Spleen (tissue), 11 donors: ENCODE measurements at regions not wholly inside any gene's neighbourhood (a gene's known extent, or its start where the extent isn't known, plus 50 kb on each side); places are given as distances from the start of the nearest gene placed in this dataset.

ENCODE experiments used
- DNase-seq: peaks from one replicate; pipeline ENCODE4 v3.0.0-alpha.2; 2020
- H3K27ac ChIP-seq, 8 donors: fragments of 200-600 bp; sonication (generic) in 7 of 8; 1 replicate in 4 of 8; 2 replicates in 4 of 8; pipeline versions ENCODE4 v1.5.0 to v1.8.0; 2016 to 2021; ENCODE audit warnings: inconsistent platforms in 4 of 8, mild to moderate bottlenecking in 4 of 8, moderate library complexity in 1 of 8
- H3K27me3 ChIP-seq, 7 donors: fragments of 200-600 bp; sonication (generic) in 6 of 7; replicated peaks in 1 of 7; 1 replicate in 4 of 7; 2 replicates in 3 of 7; pipeline versions ENCODE4 v1.5.0 to v1.8.0; 2016 to 2021; ENCODE audit warnings: inconsistent platforms in 3 of 7, mild to moderate bottlenecking in 1 of 7
- H3K36me3 ChIP-seq, 6 donors: fragments of 200-600 bp; sonication (generic) in 5 of 6; 1 replicate in 4 of 6; 2 replicates in 2 of 6; pipeline versions ENCODE4 v1.5.0 to v1.8.0; 2016 to 2021; ENCODE audit warnings: inconsistent platforms in 2 of 6
- H3K4me1 ChIP-seq, 6 donors: fragments of 200-600 bp; sonication (generic) in 5 of 6; 1 replicate in 3 of 6; 2 replicates in 3 of 6; pipeline versions ENCODE4 v1.5.0 to v1.8.0; 2016 to 2021; ENCODE audit warnings: inconsistent platforms in 3 of 6
- H3K4me3 ChIP-seq, 8 donors: fragments of 200-600 bp; sonication (generic) in 7 of 8; 1 replicate in 4 of 8; 2 replicates in 4 of 8; pipeline versions ENCODE4 v1.5.0 to v1.8.0; 2016 to 2021; ENCODE audit warnings: inconsistent platforms in 4 of 8, mild to moderate bottlenecking in 4 of 8, moderate library complexity in 2 of 8
- H3K9me3 ChIP-seq, 8 donors: fragments of 200-600 bp; sonication (generic) in 7 of 8; 1 replicate in 4 of 8; 2 replicates in 4 of 8; pipeline versions ENCODE4 v1.5.0 to v1.8.0; 2016 to 2021; ENCODE audit warnings: inconsistent platforms in 4 of 8
- CTCF ChIP-seq, 11 experiments: fragments of 200-600 bp in 7 of 11; fragments of 450-650 bp in 4 of 11; sonication (generic) in 4 of 11; IDR thresholded peaks in 8 of 11; conservative IDR thresholded peaks in 3 of 11; 1 replicate in 7 of 11; 2 replicates in 4 of 11; pipeline versions ENCODE4 v1.4.0 to v1.8.0; 2016 to 2021; ENCODE audit warnings: antibody characterized with exemption in 11 of 11, inconsistent platforms in 4 of 11, mild to moderate bottlenecking in 1 of 11
- POLR2A ChIP-seq, 3 donors: fragments of 450-650 bp; IDR thresholded peaks; one replicate each; pipeline ENCODE4 v1.5.1; 2017; ENCODE audit warnings: antibody characterized with exemption in 3 of 3, mild to moderate bottlenecking in 1 of 3
- POLR2AphosphoS5 ChIP-seq, 3 donors: sonication (generic); formaldehyde crosslinking; IDR thresholded peaks; one replicate each; pipeline ENCODE4 v1.5.1; 2017; ENCODE audit warnings: antibody characterized with exemption in 3 of 3
- WGBS, 5 donors: extraction: QIAGEN DNeasy Blood & Tissue Kit in 3 of 5; methylation state at CpG; one replicate each; pipeline versions ENCODE4 v1.1.5 to v1.1.7; 2013 to 2018; 5-methylcytosine and 5-hydroxymethylcytosine counted together
- intact Hi-C: fragments of 100-400 bp; cut with DNase I; formaldehyde crosslinking; loops from one replicate; pipeline ENCODE4 v1.15.0; 2023; ENCODE audit warnings: low total_unique reads
- donor health status: healthy with polysubstance abuse.
- donor health status: DM: no; HTN: no; CAD: no; lungs with moderate emphysema.
- donor health status: DM: no; HTN: no; CAD: no.
- donor health status: Bipolar disorder and iron deficiency.
- donor health status: healthy.
- donor health status: DM: no; HTN: no; CAD: no.
- donor health status: DM: yes; HTN: yes; CAD: no.

DNA sequence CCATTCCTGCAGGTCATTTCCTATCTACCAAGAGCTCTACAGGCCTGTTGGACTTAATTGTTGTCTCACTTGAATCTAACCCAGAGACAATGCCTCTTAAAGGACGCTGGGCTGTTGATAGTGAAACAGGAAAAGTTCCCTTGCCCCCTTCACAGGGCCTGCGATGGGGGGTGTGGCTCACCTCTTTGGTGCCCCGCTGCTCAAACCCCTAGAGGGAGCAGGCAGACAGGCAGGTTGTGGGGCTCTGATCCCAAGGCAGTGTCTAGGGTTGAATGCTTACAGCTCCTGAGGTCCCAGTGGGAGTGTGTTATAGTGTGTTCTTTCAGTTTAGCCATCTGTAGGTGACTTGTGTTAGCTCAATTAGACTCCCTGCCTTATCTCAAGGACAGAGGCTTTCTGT lies 68.0 kb downstream of the OTOR start:
- WGBS, 5 donors, result 20 to 43% (median 25%) methylated on average over 1 to 3 of the region's 3 CpGs
- no peak for DNase-seq
- H3K27me3 ChIP-seq, result peaks cover 0 to 39% (median 0%) of the 10 kb centered on the region in 7 donors
- H3K27ac ChIP-seq, result no peak overlapping the region
- no peak overlapping the region for H3K4me3 ChIP-seq
- H3K9me3 ChIP-seq, result no peaks in the 10 kb centered on the region
- no peak for TF ChIP-seq POLR2AphosphoS5 (IDR thresholded peaks at IDR 0.05)
- no peak for TF ChIP-seq CTCF (IDR thresholded peaks at IDR 0.05 in 8 of 11, conservative IDR thresholded peaks at IDR 0.05 in 3 of 11)
- TF ChIP-seq POLR2A (IDR thresholded peaks at IDR 0.05), result no peak
- no peaks in the 10 kb centered on the region for H3K36me3 ChIP-seq
- H3K4me1 ChIP-seq, result no peaks in the 10 kb centered on the region
- intact Hi-C loops, result no loop called here

DNA sequence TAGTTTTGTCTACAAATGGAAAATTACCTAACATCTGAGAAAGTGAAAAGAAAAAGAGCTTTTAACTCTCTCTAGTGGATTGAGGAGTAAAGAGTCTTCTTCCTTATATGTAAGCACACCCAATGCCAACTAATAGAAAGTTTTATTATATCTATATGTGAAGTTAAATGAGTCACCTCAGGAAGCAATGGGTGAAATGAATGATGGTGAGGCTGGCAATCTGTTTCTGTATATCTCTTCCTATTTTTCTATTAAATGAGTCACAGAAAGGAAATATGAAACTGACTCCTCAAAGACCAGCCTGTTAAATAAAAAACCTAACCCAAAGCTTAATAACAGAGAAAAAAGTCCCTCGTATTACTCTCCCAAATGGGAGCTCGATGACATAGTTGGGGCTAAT lies 71.3 kb downstream of the OTOR start:
- intact Hi-C loops, result no loop called here
- Histone ChIP-seq H3K4me1 (no peaks in the 10 kb centered on the region), H3K36me3 (no peaks in the 10 kb centered on the region), H3K9me3 (no peaks in the 10 kb centered on the region), H3K4me3 (no peak overlapping the region), H3K27me3 (peaks cover 0 to 55% (median 0%) of the 10 kb centered on the region in 7 donors), H3K27ac (no peak overlapping the region)
- WGBS, 5 donors, result 79 to 82% (median 80%) methylated on average over 2 of the region's 2 CpGs
- DNase-seq, result no peak
- TF ChIP-seq POLR2A (IDR thresholded peaks at IDR 0.05) (no peak), POLR2AphosphoS5 (IDR thresholded peaks at IDR 0.05) (no peak), CTCF (IDR thresholded peaks at IDR 0.05 in 8 of 11, conservative IDR thresholded peaks at IDR 0.05 in 3 of 11) (no peak)

DNA sequence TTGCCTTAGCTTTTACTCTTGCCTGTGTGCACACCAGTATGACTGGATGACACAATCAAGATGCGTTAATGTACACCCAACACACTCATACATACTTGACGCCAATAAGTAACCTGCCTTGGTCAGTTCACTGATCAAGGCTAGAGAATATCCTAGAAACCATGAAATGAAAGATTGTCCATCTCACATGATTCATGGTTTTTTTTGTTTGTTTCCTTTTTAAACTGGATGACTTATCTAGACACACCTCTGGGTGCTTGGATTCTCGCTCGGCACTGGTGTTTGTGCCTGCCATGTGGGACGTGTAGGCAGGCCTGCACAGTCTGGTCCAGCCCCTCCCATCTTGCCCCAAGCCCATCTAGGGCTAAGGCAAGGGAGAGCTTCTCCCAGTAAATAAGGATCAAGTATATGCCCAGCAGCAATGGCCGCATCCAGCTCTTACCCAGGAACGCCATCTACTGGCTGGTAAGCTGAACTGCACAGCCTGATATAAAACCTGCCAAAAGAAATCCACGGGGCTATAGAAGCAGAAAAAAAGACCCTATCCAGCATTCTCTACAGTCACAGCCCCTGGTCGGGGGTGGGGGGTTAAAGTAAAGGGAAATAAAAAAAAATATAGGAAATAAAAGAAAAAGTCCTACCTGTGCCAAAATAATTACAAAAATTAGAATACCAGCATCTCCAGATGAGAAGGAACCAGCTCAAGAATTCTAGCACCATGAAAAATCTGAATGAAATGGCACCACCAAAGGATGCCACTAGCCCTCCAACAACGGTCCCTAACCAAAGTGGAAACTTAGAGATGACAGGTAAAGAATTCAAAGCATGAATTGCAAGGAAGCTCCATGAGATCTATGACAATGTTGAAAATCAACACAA lies 73.3 kb downstream of the OTOR start:
- H3K27me3 ChIP-seq, result peaks cover 0 to 44% (median 0%) of the 10 kb centered on the region in 7 donors
- no peaks in the 10 kb centered on the region for H3K36me3 ChIP-seq
- WGBS, 5 donors, result 40 to 45% (median 42%) methylated on average over 10 of the region's 10 CpGs
- no peak for DNase-seq
- H3K9me3 ChIP-seq, result peaks cover 0 to 16% (median 10%) of the 10 kb centered on the region in 8 donors
- H3K27ac ChIP-seq, result no peak overlapping the region
- no peaks in the 10 kb centered on the region for H3K4me1 ChIP-seq
- intact Hi-C loops, result no loop called here
- H3K4me3 ChIP-seq, result no peak overlapping the region
- TF ChIP-seq POLR2AphosphoS5 (IDR thresholded peaks at IDR 0.05), result no peak
- no peak for TF ChIP-seq POLR2A (IDR thresholded peaks at IDR 0.05)
- peak; percentile 18 to 77 (median 67) for TF ChIP-seq CTCF (IDR thresholded peaks at IDR 0.05 in 8 of 11, conservative IDR thresholded peaks at IDR 0.05 in 3 of 11)

GRCh38 chr20:16824664-16825063 lies 76.5 kb downstream of the OTOR start:
- DNase-seq, result no peak
- Histone ChIP-seq H3K27ac (no peak overlapping the region), H3K27me3 (peaks cover 0 to 32% (median 0%) of the 10 kb centered on the region in 7 donors), H3K4me3 (no peak overlapping the region), H3K36me3 (no peaks in the 10 kb centered on the region), H3K4me1 (no peaks in the 10 kb centered on the region), H3K9me3 (peaks cover 0 to 18% (median 10%) of the 10 kb centered on the region in 8 donors)
- TF ChIP-seq CTCF (IDR thresholded peaks at IDR 0.05 in 8 of 11, conservative IDR thresholded peaks at IDR 0.05 in 3 of 11) (no peak), POLR2A (IDR thresholded peaks at IDR 0.05) (no peak), POLR2AphosphoS5 (IDR thresholded peaks at IDR 0.05) (no peak)
- 71 to 91% (median 82%) methylated on average over 1 of the region's 1 CpG for whole genome bisulfite sequencing, 5 donors
- intact Hi-C loops, result no loop called here
